DMS153 treated with DMSO at 0.1 percent for 48 hours (cell line): ENCODE measurements at regions not wholly inside any gene's neighbourhood (a gene's known extent, or its start where the extent isn't known, plus 50 kb on each side); places are given as distances from the start of the nearest gene placed in this dataset.
"Not testable (repeated sequence)": the region's sequence is repeated elsewhere in the genome, so short reads cannot be mapped to it uniquely, and the experiment has no call there.

ENCODE experiments used
- DNase-seq: peaks from one replicate; lab custom pipeline; 2025; ENCODE audit not compliant: unreplicated experiment; lab: John Stamatoyannopoulos, UW

GRCh38 chr5:35561396-35561795 is 56.3 kb upstream of the SPEF2 start:
- DNase-seq = no peak

DNA sequence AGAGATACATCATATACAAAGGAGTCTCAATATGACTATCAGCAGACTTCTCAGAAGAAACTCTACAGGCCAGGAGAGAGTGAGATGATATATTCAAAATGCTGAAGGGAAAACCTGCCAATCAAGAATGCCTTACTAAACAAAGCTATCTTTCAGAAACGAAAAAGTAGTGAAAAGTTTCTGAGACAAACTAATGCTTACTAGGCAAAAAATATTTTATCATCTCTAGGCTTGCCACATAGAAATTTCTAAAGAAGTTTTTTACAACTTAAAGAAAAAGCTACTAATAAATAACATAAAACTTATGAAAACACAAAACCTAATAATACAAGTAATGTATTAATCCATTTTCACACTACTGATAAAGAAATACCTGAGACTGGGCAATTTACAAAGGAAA is 59.9 kb upstream of the SPEF2 start:
- no peak for DNase-seq

- DNase-seq = no peak
Measured at GRCh38 chr5:35557199-35557598, 60.5 kb upstream of the SPEF2 start.

GRCh38 chr5:35554016-35554415 is 63.6 kb upstream of the SPEF2 start:
- DNase-seq = no peak

DNA sequence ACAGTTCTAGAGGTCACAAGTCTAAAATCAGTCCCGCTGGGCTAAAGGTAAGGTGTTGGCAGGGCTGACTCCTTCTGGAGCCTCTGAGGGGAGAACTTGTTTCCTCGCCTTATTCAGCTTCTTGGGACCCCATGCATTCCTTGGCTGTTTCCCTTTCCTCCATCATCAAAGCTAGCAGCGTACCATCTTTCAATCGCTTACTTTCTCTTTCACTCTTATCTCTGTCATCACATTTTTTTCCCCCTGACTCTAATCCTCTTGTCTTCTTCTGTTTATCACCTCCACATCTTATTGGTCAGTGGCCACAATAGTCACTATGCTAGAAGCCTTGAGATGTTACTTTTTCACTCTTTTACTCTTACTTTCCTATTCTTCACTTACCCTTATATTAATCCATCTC is 72.5 kb upstream of the SPEF2 start:
- no peak for DNase-seq

GRCh38 chr5:35543408-35543807 is 74.3 kb upstream of the SPEF2 start:
- no peak for DNase-seq

- DNase-seq = no peak
Measured at GRCh38 chr5:35540002-35540401, 77.7 kb upstream of the SPEF2 start.

DNA sequence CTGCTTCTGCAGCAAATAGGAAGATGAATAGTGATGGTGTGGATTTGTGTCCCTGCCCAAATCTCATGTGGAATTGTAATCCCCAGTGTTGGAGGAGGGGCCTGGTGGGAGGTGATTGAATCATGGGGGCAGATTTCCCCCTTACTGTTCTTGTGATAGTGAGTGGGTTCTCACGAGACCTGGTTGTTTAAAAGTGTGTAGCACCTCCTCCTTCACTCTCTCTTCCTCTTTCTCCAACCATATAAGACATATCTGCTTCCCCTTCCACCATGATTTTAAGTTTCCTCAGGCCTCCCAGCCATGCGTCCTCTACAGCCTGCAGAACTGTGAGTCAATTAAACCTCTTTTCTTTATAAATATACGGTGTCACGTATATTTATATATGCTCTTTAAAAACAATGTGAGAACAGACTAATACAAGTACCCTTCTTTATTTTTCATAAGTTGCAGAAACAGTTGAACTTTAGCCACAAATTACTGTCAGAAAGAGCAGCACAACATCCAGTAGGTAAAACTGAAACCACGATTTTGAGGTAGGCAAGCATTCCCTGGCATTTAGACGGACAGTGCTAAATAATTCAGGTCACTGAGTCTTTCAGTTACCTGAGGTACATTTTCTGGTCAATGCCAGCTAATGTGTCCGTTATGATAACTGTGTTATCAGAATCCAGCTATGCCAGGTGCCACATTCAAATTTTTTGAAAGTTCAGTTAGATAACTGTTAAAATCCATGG is 79.3 kb upstream of the SPEF2 start:
- DNase-seq = no peak

- no peak for DNase-seq
Measured at GRCh38 chr5:35533156-35533555, 84.5 kb upstream of the SPEF2 start.

GRCh38 chr5:35531553-35531952 is 86.1 kb upstream of the SPEF2 start:
- not testable (repeated sequence) for DNase-seq

GRCh38 chr5:35518104-35518503 is 99.6 kb upstream of the SPEF2 start:
- no peak for DNase-seq

DNA sequence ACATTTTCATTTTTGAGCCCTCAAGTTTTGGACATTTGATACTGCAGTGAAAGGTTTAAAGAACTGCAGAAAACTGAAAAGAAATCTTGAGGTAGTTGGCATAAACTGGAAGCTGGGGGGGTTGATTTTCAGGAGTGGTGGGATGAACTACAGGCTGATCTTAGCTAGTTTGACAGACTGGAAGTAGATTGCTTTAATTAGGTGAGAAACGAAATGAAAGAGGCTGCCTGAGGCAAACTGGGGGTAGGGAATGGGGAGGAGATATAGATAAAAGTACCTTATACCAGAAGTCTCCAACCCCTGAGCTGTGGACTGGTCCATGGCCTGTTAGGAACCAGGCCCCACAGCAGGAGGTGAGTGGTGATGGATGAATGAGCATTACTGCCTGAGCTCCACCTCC is 101.4 kb upstream of the SPEF2 start:
- DNase-seq = no peak

GRCh38 chr5:35513612-35514011 is 104.1 kb upstream of the SPEF2 start:
- DNase-seq = no peak

- no peak for DNase-seq
Measured at GRCh38 chr5:35502206-35502605, 115.5 kb upstream of the SPEF2 start.

- no peak for DNase-seq
Measured at GRCh38 chr5:35488791-35489190, 128.9 kb upstream of the SPEF2 start.

DNA sequence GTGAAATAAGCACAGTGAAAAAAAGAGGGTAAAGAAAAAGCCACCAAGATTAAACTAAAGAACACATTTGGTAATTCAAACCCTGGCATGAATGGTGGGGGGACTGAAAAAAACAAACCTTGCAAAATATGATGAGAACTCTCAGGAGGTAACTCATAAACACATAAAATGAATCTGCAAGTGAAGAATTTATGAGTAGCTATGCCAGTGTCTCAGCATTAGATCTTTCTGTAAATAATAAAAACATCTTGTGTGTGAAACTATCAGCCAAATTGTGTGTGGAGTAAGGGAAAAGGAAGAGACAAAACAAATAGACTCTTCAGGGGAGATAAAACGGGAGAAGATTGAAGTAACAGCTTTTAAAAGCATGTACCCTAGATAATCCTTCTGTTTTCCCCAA is 129.6 kb upstream of the SPEF2 start:
- DNase-seq = no peak

GRCh38 chr5:35487233-35488025 is 130.2 kb upstream of the SPEF2 start:
- DNase-seq = no peak

- no peak for DNase-seq
Measured at GRCh38 chr5:35485487-35485886, 132.2 kb upstream of the SPEF2 start.

GRCh38 chr5:35484241-35484640 is 133.4 kb upstream of the SPEF2 start:
- no peak for DNase-seq

- DNase-seq = no peak
Measured at GRCh38 chr5:35483780-35484179, 133.9 kb upstream of the SPEF2 start.

DNA sequence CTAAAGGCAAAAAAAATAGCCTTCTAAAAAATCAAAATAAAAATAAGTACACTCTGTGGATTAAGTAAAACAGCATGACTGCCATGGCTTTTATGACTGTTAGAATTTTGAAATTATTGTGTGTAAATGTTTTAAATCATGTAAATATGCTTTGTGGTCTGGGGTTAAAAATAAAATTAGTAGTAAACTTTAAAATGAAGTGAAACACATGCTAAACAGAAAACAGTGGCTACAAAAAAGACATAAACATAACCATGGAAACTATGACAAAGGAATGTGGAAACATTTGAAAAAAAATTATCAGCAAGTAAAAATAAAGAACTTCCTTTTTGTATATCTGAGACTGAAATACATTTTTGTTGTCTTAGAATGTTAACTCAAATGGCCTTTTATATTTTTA is 134.5 kb upstream of the SPEF2 start:
- DNase-seq = no peak

DNA sequence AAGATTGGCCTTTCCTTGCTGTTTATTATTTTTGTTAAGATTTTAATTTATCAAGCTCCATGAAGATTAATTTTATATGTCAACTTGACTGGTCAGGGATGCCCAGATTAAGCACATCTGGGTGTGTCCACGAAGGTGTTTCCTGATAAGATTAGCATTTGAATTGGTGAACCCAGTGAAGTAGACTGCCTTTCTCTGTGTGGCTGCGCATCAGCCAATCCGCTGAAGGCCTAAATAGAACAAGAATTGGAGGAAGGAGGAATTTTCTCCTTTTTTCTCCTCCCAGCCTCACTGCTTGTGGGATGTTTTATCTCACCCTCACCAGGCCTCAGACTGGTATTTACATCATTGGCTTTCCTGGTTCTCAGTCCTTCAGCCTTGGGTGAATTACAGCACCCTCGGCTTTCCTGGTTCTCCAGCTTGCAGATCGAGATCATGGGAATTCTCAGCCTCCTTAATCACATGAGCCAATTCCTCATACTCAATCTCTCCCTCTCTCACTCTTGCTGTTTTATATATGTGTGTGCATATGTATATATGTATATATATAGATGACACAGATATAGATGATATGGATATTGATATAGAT is 135.4 kb upstream of the SPEF2 start:
- no peak for DNase-seq
